HG02610 (cell line): ENCODE measurements at regions not wholly inside any gene's neighbourhood (a gene's known extent, or its start where the extent isn't known, plus 50 kb on each side); places are given as distances from the start of the nearest gene placed in this dataset.

Source experiments
- ATAC-seq: cut with Tn5 transposase; IDR thresholded peaks from one replicate; pipeline ENCODE4 v1.9.1; 2021; ENCODE audit warnings: mild to moderate bottlenecking, moderate library complexity; ENCODE audit not compliant: unreplicated experiment

- no peak for ATAC-seq
Measured at GRCh38 chr14:73783107-73783727, 68.4 kb upstream of the PTGR2 start.

DNA sequence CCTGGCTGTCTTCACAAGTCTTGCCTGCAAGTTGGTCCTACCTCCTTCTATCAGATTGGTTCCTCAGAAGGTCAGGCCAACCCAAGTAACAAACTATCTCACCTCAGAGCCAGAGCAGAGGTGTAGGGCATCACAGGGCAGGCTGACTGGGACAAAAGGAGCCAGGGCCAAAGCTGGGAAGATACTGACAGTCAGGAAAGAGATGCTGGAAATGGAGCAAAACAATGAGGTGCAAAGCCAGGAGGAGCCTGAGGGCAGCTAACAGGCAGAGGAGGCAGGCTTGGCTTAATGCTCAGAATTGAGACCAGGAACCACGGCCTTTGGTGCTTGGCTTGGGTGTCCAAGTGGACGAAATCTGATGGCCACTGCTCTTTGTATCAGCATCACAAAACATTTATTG, 68.4 kb upstream of the PNMA1 start:
- ATAC-seq, result no peak

DNA sequence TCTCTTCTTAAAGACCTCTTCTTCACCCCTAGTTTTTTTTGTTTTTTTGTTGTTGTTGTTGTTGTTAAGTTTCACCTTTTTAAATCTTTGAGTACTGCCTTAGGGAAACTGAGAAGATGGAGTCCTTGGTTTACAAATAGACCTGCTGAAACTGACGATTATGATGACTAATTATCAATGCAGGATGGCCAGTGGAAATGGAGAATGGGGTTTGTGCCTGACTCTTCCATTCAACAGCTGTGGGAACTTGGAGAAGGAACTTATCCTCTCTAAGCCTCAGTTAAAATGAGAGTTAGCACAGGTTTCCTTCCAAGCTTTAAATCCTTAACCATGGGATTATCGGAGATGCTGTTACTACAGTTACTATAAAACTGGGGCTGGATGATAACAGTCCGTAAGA, 66.7 kb upstream of the PNMA1 start:
- no peak for ATAC-seq

- ATAC-seq, result no peak
Measured at GRCh38 chr14:73780391-73780790, 66.2 kb upstream of the PNMA1 start.

DNA sequence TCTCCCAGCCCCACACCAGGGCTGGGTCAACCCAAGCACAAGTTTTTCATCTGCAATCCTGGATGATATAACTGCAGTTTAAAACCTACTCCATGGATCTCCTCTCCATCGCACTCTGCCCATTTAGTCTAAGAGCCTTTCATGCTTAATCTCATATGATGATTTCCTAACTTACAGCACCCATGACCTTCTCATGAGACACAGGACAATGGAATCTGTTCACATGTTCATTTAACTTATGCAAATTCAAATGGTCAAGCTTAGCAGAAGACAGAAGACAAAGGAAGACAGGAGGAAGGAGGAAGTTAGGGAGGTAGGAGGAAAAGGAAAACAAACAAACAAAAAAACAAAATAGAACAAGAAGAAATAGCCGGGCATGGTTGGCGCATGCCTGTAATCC, 64.6 kb upstream of the PNMA1 start:
- ATAC-seq, result no peak

DNA sequence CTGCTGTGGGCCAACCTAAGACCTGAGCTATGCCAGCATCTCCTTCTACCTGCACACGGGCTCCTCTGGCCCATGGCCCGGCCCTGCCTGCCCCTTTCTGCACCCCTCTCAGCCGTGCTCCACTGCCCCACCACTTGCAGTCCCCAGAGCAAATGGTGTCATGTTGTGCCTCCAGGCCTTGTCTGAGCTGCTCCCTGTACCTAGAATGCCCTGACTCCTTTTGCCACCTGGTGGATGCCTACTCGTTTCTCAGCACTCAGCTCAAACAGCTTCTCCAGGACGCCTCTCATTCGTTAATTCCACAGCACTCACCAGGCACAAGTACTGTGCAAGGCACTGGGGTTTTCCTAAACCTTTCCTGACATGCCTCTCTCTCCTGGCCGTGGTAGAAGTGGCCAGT, 63.2 kb upstream of the PNMA1 start:
- no peak for ATAC-seq

DNA sequence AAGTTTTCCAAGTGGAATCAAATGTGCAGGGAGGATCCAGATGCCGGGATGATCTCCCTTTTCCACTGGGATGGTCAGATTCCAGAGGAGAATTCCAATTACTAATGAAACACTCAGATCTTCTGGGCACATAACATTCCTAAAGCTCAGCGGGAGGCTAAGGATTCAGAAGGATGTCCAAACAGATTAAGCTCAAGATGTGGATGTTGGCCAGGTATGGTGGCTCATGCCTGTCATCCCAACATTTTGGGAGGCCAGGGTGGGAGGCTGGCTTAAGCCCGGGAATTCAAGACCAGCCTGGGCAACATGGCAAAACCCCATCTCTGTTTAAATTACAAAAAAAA, 62.0 kb upstream of the PNMA1 start:
- no peak for ATAC-seq

GRCh38 chr14:73775339-73776193, 61.4 kb upstream of the PNMA1 start:
- no peak for ATAC-seq

GRCh38 chr14:73774671-73775070, 60.5 kb upstream of the PNMA1 start:
- ATAC-seq, result no peak

DNA sequence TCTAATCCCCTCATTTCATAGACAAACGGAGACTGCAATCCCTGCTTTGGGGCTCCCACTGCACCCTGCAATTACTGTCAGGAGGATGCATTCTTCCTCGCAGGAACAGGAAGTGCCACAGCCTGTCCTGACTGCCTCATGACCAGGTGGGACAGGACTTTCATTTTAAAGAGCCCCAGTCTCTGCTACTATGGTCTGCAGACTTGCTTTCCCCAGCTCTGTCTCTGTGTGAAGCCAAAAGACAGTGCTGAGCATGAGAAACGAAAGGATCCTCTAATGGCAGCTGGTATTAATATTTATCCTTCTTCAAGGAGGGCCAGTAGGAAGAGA, 60.0 kb upstream of the PNMA1 start:
- no peak for ATAC-seq

GRCh38 chr14:73773441-73774240, 59.5 kb upstream of the PNMA1 start:
- no peak for ATAC-seq

- peak; percentile 51 for ATAC-seq
Measured at GRCh38 chr14:73771848-73772638, 57.9 kb upstream of the PNMA1 start.

- ATAC-seq, result no peak
Measured at GRCh38 chr14:73770977-73771847, 57.0 kb upstream of the PNMA1 start.

DNA sequence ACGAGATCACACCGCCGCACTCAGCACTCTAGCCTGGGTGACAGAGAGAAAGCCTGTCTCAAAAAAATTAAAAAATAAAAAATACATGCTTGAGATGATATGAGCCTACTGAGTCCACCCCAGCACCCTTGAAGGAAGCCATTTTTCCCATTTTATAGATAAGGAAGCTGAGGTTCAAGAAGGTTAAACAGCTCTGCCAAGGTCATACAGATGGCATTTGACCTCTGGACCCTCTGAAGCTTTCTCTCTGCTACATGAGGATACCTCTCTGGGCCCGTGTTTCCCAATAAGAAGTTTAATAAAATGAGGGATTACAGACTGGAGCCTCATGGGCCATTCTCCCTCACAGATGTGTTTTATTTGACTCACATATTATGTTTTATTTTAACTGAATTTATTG, 53.9 kb upstream of the PNMA1 start:
- ATAC-seq, result no peak

GRCh38 chr14:73764406-73765280, 50.5 kb upstream of the PNMA1 start:
- ATAC-seq, result no peak
